ENCODE measurements at regions not wholly inside any gene's neighbourhood (a gene's known extent, or its start where the extent isn't known, plus 50 kb on each side); places are given as distances from the start of the nearest gene placed in this dataset.

GRCh38 chr2:215817046-215817445 lies 196.3 kb downstream of the MREG start:
- H3K27ac ChIP-seq = no peak overlapping the region
- 63 to 82% methylated on average over 1 of the region's 1 CpG for WGBS, 2 donors

GRCh38 chr2:215816424-215816823 lies 196.9 kb downstream of the MREG start:
- H3K27me3 ChIP-seq = no peaks in the 10 kb centered on the region
- H3K9me3 ChIP-seq = peaks cover 0 to 9% (median 8%) of the 10 kb centered on the region in 3 donors
- intact Hi-C loops (cut with DNase I) = no loop called here
- H3K27ac ChIP-seq = no peak overlapping the region
- 82 to 86% methylated on average over 5 of the region's 5 CpGs for WGBS, 2 donors
- H3K4me3 ChIP-seq = no peak overlapping the region
- TF ChIP-seq POLR2A (IDR thresholded peaks at IDR 0.05) = no peak
- H3K4me1 ChIP-seq = no peaks in the 10 kb centered on the region
- H3K36me3 ChIP-seq = no peaks in the 10 kb centered on the region
- no peak for DNase-seq

More at GRCh38 chr2:215817046-215817445, 196.3 kb downstream of the MREG start:
- TF ChIP-seq, protein P1, sequence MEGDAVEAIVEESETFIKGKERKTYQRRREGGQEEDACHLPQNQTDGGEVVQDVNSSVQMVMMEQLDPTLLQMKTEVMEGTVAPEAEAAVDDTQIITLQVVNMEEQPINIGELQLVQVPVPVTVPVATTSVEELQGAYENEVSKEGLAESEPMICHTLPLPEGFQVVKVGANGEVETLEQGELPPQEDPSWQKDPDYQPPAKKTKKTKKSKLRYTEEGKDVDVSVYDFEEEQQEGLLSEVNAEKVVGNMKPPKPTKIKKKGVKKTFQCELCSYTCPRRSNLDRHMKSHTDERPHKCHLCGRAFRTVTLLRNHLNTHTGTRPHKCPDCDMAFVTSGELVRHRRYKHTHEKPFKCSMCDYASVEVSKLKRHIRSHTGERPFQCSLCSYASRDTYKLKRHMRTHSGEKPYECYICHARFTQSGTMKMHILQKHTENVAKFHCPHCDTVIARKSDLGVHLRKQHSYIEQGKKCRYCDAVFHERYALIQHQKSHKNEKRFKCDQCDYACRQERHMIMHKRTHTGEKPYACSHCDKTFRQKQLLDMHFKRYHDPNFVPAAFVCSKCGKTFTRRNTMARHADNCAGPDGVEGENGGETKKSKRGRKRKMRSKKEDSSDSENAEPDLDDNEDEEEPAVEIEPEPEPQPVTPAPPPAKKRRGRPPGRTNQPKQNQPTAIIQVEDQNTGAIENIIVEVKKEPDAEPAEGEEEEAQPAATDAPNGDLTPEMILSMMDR (IDR thresholded peaks at IDR 0.05) = no peak
- TF ChIP-seq POLR2A (IDR thresholded peaks at IDR 0.05) = no peak
- intact Hi-C loops (cut with DNase I) = no loop called here
- H3K4me3 ChIP-seq = no peak overlapping the region
- H3K36me3 ChIP-seq = no peaks in the 10 kb centered on the region
- no peaks in the 10 kb centered on the region for H3K4me1 ChIP-seq
- H3K9me3 ChIP-seq = peaks cover 0 to 9% (median 8%) of the 10 kb centered on the region in 3 donors
- H3K27me3 ChIP-seq = no peaks in the 10 kb centered on the region
- DNase-seq = no peak

DNA sequence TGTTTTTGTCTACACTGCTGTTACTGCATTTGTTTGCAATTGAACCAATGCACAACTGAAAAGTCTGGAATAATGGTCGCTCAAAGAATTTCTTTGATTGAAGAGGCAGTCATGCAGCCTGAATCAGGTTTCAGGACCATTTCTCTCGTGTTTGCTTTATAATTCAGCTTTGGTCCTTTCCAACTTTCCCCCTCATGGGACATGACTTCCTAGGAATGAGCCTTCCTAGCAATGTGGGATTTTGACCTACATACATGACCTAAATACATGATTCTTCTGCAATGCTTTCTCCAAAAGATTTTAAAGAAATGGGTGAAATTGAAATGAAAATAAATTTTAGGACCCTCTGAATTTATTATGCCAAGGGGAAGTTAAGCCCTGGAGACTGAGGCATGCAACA lies 197.4 kb downstream of the MREG start:
- Histone ChIP-seq H3K4me3 (no peak overlapping the region), H3K27me3 (no peaks in the 10 kb centered on the region), H3K9me3 (peaks cover 0 to 8% (median 4%) of the 10 kb centered on the region in 3 donors), H3K4me1 (no peaks in the 10 kb centered on the region), H3K36me3 (no peaks in the 10 kb centered on the region), H3K27ac (no peak overlapping the region)
- TF ChIP-seq POLR2A (IDR thresholded peaks at IDR 0.05) = no peak
- TF ChIP-seq, protein P1 (IDR thresholded peaks at IDR 0.05) = no peak
- no peak for DNase-seq
- WGBS, 2 donors = 61 to 73% methylated on average over 2 of the region's 2 CpGs
- intact Hi-C loops (cut with DNase I) = no loop called here

GRCh38 chr2:215812966-215813365 lies 200.4 kb downstream of the MREG start:
- no peak for DNase-seq
- intact Hi-C loops (cut with DNase I) = no loop called here
- no peaks in the 10 kb centered on the region for H3K27me3 ChIP-seq
- no peaks in the 10 kb centered on the region for H3K9me3 ChIP-seq
- no peaks in the 10 kb centered on the region for H3K4me1 ChIP-seq
- H3K27ac ChIP-seq = no peak overlapping the region
- TF ChIP-seq, protein P1 (IDR thresholded peaks at IDR 0.05) = no peak
- TF ChIP-seq POLR2A (IDR thresholded peaks at IDR 0.05) = no peak
- H3K36me3 ChIP-seq = no peaks in the 10 kb centered on the region
- no peak overlapping the region for H3K4me3 ChIP-seq

DNA sequence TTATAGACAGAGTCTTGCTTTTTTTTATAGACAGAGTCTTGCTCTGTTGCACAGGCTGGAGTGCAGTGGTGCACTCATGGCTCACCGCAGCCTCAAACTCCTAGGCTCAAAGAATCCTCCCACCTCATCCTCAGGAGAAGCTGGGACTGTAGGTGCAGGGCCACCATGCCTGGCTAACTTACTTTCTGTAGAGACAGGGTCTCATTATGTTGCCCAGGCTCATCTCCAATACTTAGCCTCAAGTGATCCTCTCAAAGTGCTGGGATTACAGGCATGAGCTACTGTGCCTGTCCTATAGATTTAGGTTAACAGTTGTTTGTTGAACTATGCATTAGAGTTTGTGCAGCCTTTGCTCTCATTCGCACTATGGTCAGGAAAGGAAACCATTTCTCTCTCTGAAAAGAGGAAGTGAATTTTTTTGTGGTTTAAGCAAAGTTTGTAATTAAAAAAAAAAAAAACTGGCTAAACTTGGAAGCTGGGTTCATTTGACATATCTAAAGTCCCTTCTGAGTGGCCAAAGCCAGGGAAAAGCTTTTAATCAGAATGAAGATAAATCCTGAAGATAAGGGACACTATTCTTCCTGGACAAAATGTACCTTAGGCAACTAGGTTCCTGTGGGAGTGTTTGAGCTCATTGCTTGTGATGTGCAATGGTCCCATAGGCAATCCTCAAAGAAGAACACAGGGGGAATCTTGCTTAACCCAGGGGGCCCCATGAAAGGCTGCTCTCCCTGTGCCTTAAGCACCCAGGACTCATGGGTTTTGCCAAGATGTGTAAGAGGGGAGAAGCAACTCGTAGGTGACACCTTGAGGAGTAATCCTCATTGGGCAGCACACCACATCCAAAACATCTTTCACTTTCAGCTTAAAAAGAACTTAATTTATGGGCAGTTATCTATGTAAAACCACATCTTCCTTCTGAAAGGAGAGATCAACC lies 201.7 kb downstream of the MREG start:
- H3K4me3 ChIP-seq = no peak overlapping the region
- H3K36me3 ChIP-seq = no peaks in the 10 kb centered on the region
- H3K27me3 ChIP-seq = no peaks in the 10 kb centered on the region
- intact Hi-C loops (cut with DNase I) = no loop called here
- no peak overlapping the region for H3K27ac ChIP-seq
- no peak for DNase-seq
- H3K9me3 ChIP-seq = no peaks in the 10 kb centered on the region
- no peaks in the 10 kb centered on the region for H3K4me1 ChIP-seq
- 52 to 73% methylated on average over 3 of the region's 3 CpGs for WGBS, 2 donors
- TF ChIP-seq, protein P1 (IDR thresholded peaks at IDR 0.05) = no peak
- TF ChIP-seq POLR2A (IDR thresholded peaks at IDR 0.05) = no peak
